ENCODE measurements at regions not wholly inside any gene's neighbourhood (a gene's known extent, or its start where the extent isn't known, plus 50 kb on each side); places are given as distances from the start of the nearest gene placed in this dataset.

DNA sequence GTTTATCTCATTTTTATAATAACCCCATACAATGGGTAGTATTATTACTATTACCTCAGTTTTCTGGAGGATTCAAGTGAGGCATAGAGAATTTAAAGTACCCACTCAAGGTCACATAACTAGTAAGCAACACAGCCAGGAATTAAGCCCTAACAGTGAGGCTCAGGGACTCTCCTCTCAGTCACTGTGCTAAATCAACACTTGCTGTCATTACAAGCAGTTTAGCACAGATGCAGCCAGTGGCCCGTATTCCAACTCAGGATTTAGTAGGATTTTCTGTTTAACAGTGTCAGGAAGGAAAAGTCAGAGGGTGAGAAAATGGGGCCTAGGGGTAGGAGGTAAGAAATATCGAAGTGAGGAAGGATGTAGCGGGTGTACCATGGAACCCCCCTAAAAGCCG lies 536.9 kb downstream of the TMEM114 start:
- TF ChIP-seq EZH2phosphoT487 (IDR thresholded peaks at IDR 0.05; ENCODE audit: low read depth, severe bottlenecking, unreplicated experiment) (no peak), CTCF (IDR thresholded peaks at IDR 0.05; ENCODE audit: poor library complexity) (no peak)
